ENCODE measurements at regions not wholly inside any gene's neighbourhood (a gene's known extent, or its start where the extent isn't known, plus 50 kb on each side); places are given as distances from the start of the nearest gene placed in this dataset.
A peak's percentile ranks its signal among the peaks of the same experiment; 100 is the strongest.

GRCh38 chr3:154690413-154690812, 260.4 kb upstream of the GPR149 start:
- H3K79me2 ChIP-seq (ENCODE audit: insufficient read depth, low read length), result no peaks in the 10 kb centered on the region
- H3K27ac ChIP-seq (ENCODE audit: low read depth, low read length, poor library complexity, severe bottlenecking), result no peak overlapping the region
- H3K27me3 ChIP-seq (ENCODE audit: insufficient read depth, low read length), result no peaks in the 10 kb centered on the region
- no peak overlapping the region for H3K9ac ChIP-seq (ENCODE audit: low read length)
- H3K9me2 ChIP-seq (ENCODE audit: low read depth, low read length), result no peaks in the 10 kb centered on the region
- H3K4me3 ChIP-seq (ENCODE audit: low read depth, low read length, poor library complexity, severe bottlenecking), result no peak overlapping the region
- no peak overlapping the region for H3K4me2 ChIP-seq (ENCODE audit: low read length)
- no peak overlapping the region for H2AFZ ChIP-seq (ENCODE audit: low read length)
- no peak for TF ChIP-seq CTCF (IDR thresholded peaks at IDR 0.05; ENCODE audit: low read length)
- no peak for TF ChIP-seq EZH2 (IDR thresholded peaks at IDR 0.05; ENCODE audit: borderline replicate concordance, low read length)
- no peaks in the 10 kb centered on the region for H3K36me3 ChIP-seq (ENCODE audit: insufficient read depth, low read length)
- H3K4me1 ChIP-seq (ENCODE audit: insufficient read depth, low read length, severe bottlenecking), result no peaks in the 10 kb centered on the region
- no peaks in the 10 kb centered on the region for H4K20me1 ChIP-seq (ENCODE audit: insufficient read depth, low read length)
- no peaks in the 10 kb centered on the region for H3F3A ChIP-seq (ENCODE audit: insufficient read depth, low read length)
- no peaks in the 10 kb centered on the region for H3K9me3 ChIP-seq (ENCODE audit: low read length)

- Histone ChIP-seq H2AFZ (ENCODE audit: low read length) (no peak overlapping the region), H3K9me3 (ENCODE audit: low read length) (no peaks in the 10 kb centered on the region)
- TF ChIP-seq CTCF (IDR thresholded peaks at IDR 0.05; ENCODE audit: low read length) (no peak), EZH2 (IDR thresholded peaks at IDR 0.05; ENCODE audit: borderline replicate concordance, low read length) (no peak)
These were observed 254.4 kb upstream of the GPR149 start for GRCh38 chr3:154684440-154684839.

GRCh38 chr3:154684021-154684420, 254.0 kb upstream of the GPR149 start:
- Histone ChIP-seq H4K20me1 (ENCODE audit: insufficient read depth, low read length) (no peaks in the 10 kb centered on the region), H3K9ac (ENCODE audit: low read length) (no peak overlapping the region), H3K36me3 (ENCODE audit: insufficient read depth, low read length) (no peaks in the 10 kb centered on the region), H3F3A (ENCODE audit: insufficient read depth, low read length) (no peaks in the 10 kb centered on the region), H3K4me3 (ENCODE audit: low read depth, low read length, poor library complexity, severe bottlenecking) (no peak overlapping the region), H3K4me2 (ENCODE audit: low read length) (no peak overlapping the region), H3K4me1 (ENCODE audit: insufficient read depth, low read length, severe bottlenecking) (no peaks in the 10 kb centered on the region), H3K9me3 (ENCODE audit: low read length) (no peaks in the 10 kb centered on the region), H3K27me3 (ENCODE audit: insufficient read depth, low read length) (no peaks in the 10 kb centered on the region), H3K79me2 (ENCODE audit: insufficient read depth, low read length) (no peaks in the 10 kb centered on the region), H2AFZ (ENCODE audit: low read length) (no peak overlapping the region), H3K27ac (ENCODE audit: low read depth, low read length, poor library complexity, severe bottlenecking) (no peak overlapping the region), H3K9me2 (ENCODE audit: low read depth, low read length) (no peaks in the 10 kb centered on the region)
- no peak for TF ChIP-seq EZH2 (IDR thresholded peaks at IDR 0.05; ENCODE audit: borderline replicate concordance, low read length)
- peak; percentile 77 for TF ChIP-seq CTCF (IDR thresholded peaks at IDR 0.05; ENCODE audit: low read length)

More at GRCh38 chr3:154684440-154684839, 254.4 kb upstream of the GPR149 start:
- Histone ChIP-seq H3K27me3 (ENCODE audit: insufficient read depth, low read length) (no peaks in the 10 kb centered on the region), H3K4me3 (ENCODE audit: low read depth, low read length, poor library complexity, severe bottlenecking) (no peak overlapping the region), H3K9me2 (ENCODE audit: low read depth, low read length) (no peaks in the 10 kb centered on the region), H3K27ac (ENCODE audit: low read depth, low read length, poor library complexity, severe bottlenecking) (no peak overlapping the region), H4K20me1 (ENCODE audit: insufficient read depth, low read length) (no peaks in the 10 kb centered on the region), H3F3A (ENCODE audit: insufficient read depth, low read length) (no peaks in the 10 kb centered on the region), H3K36me3 (ENCODE audit: insufficient read depth, low read length) (no peaks in the 10 kb centered on the region), H3K4me2 (ENCODE audit: low read length) (no peak overlapping the region), H3K79me2 (ENCODE audit: insufficient read depth, low read length) (no peaks in the 10 kb centered on the region), H3K4me1 (ENCODE audit: insufficient read depth, low read length, severe bottlenecking) (no peaks in the 10 kb centered on the region), H3K9ac (ENCODE audit: low read length) (no peak overlapping the region)

Data from OCI-LY1 (cell line).